Activated CD8-positive, alpha-beta T cell treated with anti-CD3 and anti-CD28 coated beads for 36 hours (primary cell): ENCODE measurements at regions not wholly inside any gene's neighbourhood (a gene's known extent, or its start where the extent isn't known, plus 50 kb on each side); places are given as distances from the start of the nearest gene placed in this dataset.
"Not testable (repeated sequence)": the region's sequence is repeated elsewhere in the genome, so short reads cannot be mapped to it uniquely, and the experiment has no call there.

Source experiments
- ATAC-seq: fragments of 200-7000 bp; cut with Tn5 transposase; one replicate; pipeline ENCODE4 v1.10.0; 2021; ENCODE audit warnings: mild to moderate bottlenecking, moderate library complexity
- CTCF ChIA-PET: fragments of 350-600 bp; sonication (Branson Sonifier 250); formaldehyde crosslinking; loops from one replicate; lab custom pipeline; 2021; ENCODE audit warnings: antibody characterized with exemption; lab: Charles Lee
- POLR2A ChIA-PET: fragments of 350-600 bp; sonication (Branson Sonifier 250); formaldehyde crosslinking; loops from one replicate; lab custom pipeline; 2021; ENCODE audit warnings: antibody characterized with exemption; lab: Charles Lee
- DNase-seq: peaks from one replicate; pipeline ENCODE4 v3.0.0-alpha.2; 2020
- H3K27ac Mint-ChIP-seq: one replicate; pipeline ENCODE4 v1.8.0; 2021; ENCODE audit warnings: mild to moderate bottlenecking, mixed read lengths
- H3K27me3 Mint-ChIP-seq: one replicate; pipeline ENCODE4 v1.8.0; 2021; ENCODE audit warnings: mixed read lengths
- H3K36me3 Mint-ChIP-seq: one replicate; pipeline ENCODE4 v1.8.0; 2021; ENCODE audit warnings: low read depth, mixed read lengths
- H3K4me1 Mint-ChIP-seq: one replicate; pipeline ENCODE4 v1.8.0; 2021; ENCODE audit warnings: low read depth, mixed read lengths
- H3K4me3 Mint-ChIP-seq: one replicate; pipeline ENCODE4 v1.8.0; 2021; ENCODE audit warnings: mild to moderate bottlenecking, moderate library complexity, mixed read lengths
- H3K9me3 Mint-ChIP-seq: one replicate; pipeline ENCODE4 v1.8.0; 2021; ENCODE audit warnings: mixed read lengths
- CTCF ChIP-seq: fragments of 200-600 bp; IDR thresholded peaks from one replicate; pipeline ENCODE4 v1.8.0; 2022; ENCODE audit warnings: antibody characterized with exemption, mild to moderate bottlenecking
- intact Hi-C: fragments of 100-400 bp; cut with micrococcal nuclease; formaldehyde crosslinking; loops from one replicate; pipeline ENCODE4 v1.10.0; 2022

GRCh38 chr12:31796270-31796951 is 67.6 kb upstream of the AMN1 start:
- ChIA-PET POLR2A (interaction anchor here (1.0 kb wide), 1 partner anchor 94 kb away, joined by 3 read pairs; no protein-coding TSS in a partner anchor), CTCF (no interaction called here)
- no peak for TF ChIP-seq CTCF
- Mint-ChIP-seq H3K4me3 (no peak overlapping the region), H3K36me3 (peaks cover 1% of the 10 kb centered on the region), H3K9me3 (peaks cover 3% of the 10 kb centered on the region), H3K4me1 (peaks cover 31% of the 10 kb centered on the region), H3K27me3 (no peaks in the 10 kb centered on the region), H3K27ac (peak overlapping the region; percentile 82)
- peak; percentile 22 for ATAC-seq
- DNase-seq = no peak
- intact Hi-C loops = no loop called here

DNA sequence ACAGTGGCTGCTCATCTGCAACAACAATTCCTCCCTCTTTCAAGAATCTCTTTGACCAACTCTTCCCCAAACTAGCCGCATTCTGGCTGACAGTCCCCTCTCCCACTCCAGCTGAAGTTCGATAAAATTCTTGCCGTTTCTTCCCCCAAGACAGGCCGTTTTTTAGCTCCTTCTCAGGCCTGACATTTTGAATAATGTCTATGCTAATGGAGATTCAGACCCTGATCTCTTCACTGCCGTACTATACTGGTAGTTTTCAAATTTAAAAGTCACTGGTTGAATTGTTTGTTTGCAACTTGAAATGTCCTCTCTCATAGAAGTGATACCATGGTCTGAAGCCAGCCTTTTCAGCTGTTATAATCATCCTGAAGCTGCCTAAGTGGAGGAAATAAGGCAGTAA is 65.9 kb upstream of the AMN1 start:
- no peaks in the 10 kb centered on the region for H3K36me3 Mint-ChIP-seq
- CTCF ChIA-PET = interaction anchor here (1.4 kb wide), 1 partner anchor 19 kb away, joined by 3 read pairs; no protein-coding TSS in a partner anchor

GRCh38 chr12:31791265-31791664 is 62.4 kb upstream of the AMN1 start:
- intact Hi-C loops, H3K36me3 Mint-ChIP-seq, H3K9me3 Mint-ChIP-seq, DNase-seq, H3K4me3 Mint-ChIP-seq, H3K27me3 Mint-ChIP-seq, H3K27ac Mint-ChIP-seq: not testable (repeated sequence)
- ChIA-PET POLR2A (interaction anchor here (1.2 kb wide), 1 partner anchor 137 kb away, joined by 3 read pairs; no protein-coding TSS in a partner anchor), CTCF (interaction anchor here (1.6 kb wide), 1 partner anchor 8 kb away, joined by 3 read pairs; no protein-coding TSS in a partner anchor)
- peak; percentile 34 for ATAC-seq
- H3K4me1 Mint-ChIP-seq = peaks cover 24% of the 10 kb centered on the region

More for the DNA sequence above, 65.9 kb upstream of the AMN1 start:
- ATAC-seq = no peak
- POLR2A ChIA-PET = interaction anchor here (1.2 kb wide), 1 partner anchor 9 kb away, joined by 4 read pairs; no protein-coding TSS in a partner anchor
- Mint-ChIP-seq H3K9me3 (peaks cover 3% of the 10 kb centered on the region), H3K27ac (no peak overlapping the region), H3K4me1 (peaks cover 39% of the 10 kb centered on the region), H3K27me3 (no peaks in the 10 kb centered on the region), H3K4me3 (no peak overlapping the region)
- intact Hi-C loops = no loop called here
- no peak for TF ChIP-seq CTCF
- no peak for DNase-seq

- peak; percentile 34 for ATAC-seq
- no peak for DNase-seq
- CTCF ChIA-PET = interaction anchor here (1.1 kb wide), 1 partner anchor 191 kb away, joined by 4 read pairs; no protein-coding TSS in a partner anchor
- TF ChIP-seq CTCF = no peak
- Mint-ChIP-seq H3K27ac (peak overlapping the region; percentile 43), H3K36me3 (no peaks in the 10 kb centered on the region), H3K27me3 (no peaks in the 10 kb centered on the region), H3K9me3 (no peaks in the 10 kb centered on the region), H3K4me3 (no peak overlapping the region), H3K4me1 (peaks cover 21% of the 10 kb centered on the region)
- intact Hi-C loops = no loop called here
- POLR2A ChIA-PET = interaction anchor here (1.2 kb wide), 1 partner anchor 138 kb away, joined by 3 read pairs; no protein-coding TSS in a partner anchor
Observed at GRCh38 chr12:31790759-31791158, 61.9 kb upstream of the AMN1 start.

DNA sequence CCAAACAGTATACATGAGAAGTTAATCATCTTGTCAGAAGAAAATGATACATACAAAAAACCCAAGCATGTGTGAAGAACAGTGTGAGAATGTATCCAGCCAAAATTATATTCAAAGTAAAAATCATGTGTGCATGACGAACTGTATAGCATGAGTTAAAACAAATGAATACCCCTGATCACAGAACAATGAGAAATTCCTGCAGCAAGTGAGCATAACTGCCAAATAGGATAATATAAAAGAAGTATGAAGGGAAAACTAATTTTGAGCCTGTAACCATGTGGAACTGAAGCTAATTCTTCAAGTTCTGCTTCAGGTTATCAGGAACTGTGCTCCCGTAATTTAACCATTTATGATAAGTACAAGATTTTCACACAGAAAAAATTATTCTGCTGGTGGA is 56.5 kb upstream of the AMN1 start:
- POLR2A ChIA-PET = no interaction called here
- CTCF ChIA-PET = interaction anchor here (1.1 to 1.4 kb wide), 3 partner anchors 12 to 102 kb away, joined by 3 read pairs; no protein-coding TSS in a partner anchor
- ATAC-seq = no peak
- DNase-seq = no peak
- intact Hi-C loops = no loop called here
- TF ChIP-seq CTCF = no peak
- Mint-ChIP-seq H3K4me3 (no peak overlapping the region), H3K9me3 (peaks cover 8% of the 10 kb centered on the region), H3K4me1 (peaks cover 11% of the 10 kb centered on the region), H3K27ac (no peak overlapping the region), H3K27me3 (no peaks in the 10 kb centered on the region), H3K36me3 (no peaks in the 10 kb centered on the region)
